Activated CD4-positive, alpha-beta T cell treated with anti-CD3 and anti-CD28 coated beads, Interleukin-2, amount 50 U/mL, for 1 hour (primary cell): ENCODE measurements at regions not wholly inside any gene's neighbourhood (a gene's known extent, or its start where the extent isn't known, plus 50 kb on each side); places are given as distances from the start of the nearest gene placed in this dataset.

Source experiments
- DNase-seq: peaks from one replicate; pipeline ENCODE4 v3.0.0-alpha.2; 2020

GRCh38 chr5:133704411-133704810 lies 92.1 kb upstream of the FSTL4 start:
- DNase-seq: no peak

DNA sequence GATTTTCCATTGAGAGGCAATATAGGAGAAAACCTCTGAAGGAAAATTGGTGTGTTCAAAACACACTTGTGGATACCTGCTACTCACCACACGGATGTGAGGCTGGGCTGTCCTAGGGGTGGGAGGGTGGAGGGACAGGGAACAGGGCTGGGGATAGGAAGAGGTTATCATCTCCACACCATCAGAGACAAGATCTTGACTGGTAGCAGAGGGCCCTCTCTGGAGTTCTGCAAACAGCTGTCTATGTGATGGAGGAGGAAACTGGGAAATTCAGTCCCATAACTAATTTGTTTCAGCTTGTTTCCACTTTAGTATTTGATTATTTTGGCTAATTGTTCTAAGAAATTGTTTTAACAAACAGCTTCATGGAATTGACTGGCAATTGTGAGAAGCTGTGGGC lies 91.6 kb upstream of the FSTL4 start:
- no peak for DNase-seq

- DNase-seq: no peak
Observed at GRCh38 chr5:133702791-133703770, 90.7 kb upstream of the FSTL4 start.

- no peak for DNase-seq
Observed at GRCh38 chr5:133701871-133702270, 89.5 kb upstream of the FSTL4 start.

DNA sequence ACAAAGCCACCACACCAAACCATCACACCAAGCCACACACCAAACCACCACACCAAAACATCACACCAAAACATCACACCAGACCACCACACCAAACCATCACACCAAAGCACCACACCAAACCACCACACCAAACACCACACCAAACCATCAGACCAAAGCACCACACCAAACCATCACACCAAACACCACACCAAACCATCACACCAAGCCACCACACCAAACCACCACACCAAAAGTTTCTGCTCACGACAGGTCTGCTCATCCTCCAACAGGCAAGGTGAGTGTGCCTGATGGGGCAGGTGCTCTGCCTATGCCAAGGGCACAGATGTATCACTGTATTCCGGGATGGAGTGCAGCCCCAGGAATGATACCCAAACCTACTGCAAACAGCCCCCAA lies 87.9 kb upstream of the FSTL4 start:
- no peak for DNase-seq

GRCh38 chr5:133698646-133699526 lies 86.5 kb upstream of the FSTL4 start:
- DNase-seq: no peak

- DNase-seq: no peak
Observed at GRCh38 chr5:133698259-133698554, 85.9 kb upstream of the FSTL4 start.

GRCh38 chr5:133697536-133698258 lies 85.4 kb upstream of the FSTL4 start:
- DNase-seq: no peak

GRCh38 chr5:133696782-133697507 lies 84.6 kb upstream of the FSTL4 start:
- DNase-seq: no peak

GRCh38 chr5:133696006-133696584 lies 83.8 kb upstream of the FSTL4 start:
- no peak for DNase-seq

DNA sequence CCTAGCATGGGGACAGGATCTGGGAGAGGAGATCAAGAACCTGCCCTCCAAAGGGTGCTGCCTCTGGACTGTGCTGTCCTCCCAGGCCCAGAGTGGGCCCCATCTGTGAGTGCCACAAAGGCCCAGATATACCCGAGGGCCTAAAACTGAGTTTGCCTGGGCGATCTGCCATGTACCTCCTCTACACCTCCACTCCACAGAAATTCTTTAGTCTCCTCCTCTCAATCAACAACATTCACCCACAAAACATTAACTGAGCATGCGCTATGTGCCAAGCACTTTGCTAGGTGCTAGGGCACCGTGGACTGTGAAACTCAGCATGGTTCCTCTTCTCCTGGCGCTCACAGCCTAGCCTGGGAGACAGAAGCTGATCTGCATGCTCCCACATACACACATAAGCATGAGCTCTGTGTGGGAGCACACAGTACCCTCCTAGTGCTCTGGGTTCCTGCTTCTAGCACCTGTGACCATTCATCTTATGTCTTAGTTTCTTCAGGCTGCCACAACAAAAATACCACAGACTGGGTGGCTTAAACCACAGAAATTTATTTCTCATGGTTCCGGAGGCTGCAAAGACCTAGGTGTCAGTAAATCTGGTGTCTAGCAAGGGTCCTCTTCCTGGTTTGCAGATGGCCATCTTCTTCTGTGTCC lies 82.0 kb upstream of the FSTL4 start:
- no peak for DNase-seq

DNA sequence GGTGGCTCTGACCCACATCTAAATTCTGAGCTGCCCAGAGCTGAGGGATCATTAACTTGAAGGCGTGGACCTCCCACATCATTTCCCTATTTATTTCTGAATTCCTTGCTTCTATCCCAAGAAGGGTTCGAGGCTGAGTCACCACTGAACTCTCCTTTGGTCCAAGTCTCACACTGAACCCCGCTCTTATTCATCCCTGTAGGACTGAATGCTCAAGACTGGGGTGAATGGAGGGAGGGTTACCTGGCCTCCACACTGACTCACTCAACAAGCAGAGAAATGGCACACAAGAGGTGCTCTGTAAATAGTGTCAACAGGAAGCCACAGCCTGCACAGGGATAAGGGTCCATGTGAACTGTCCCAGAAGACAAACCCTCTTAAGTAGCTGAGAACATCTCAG lies 79.1 kb upstream of the FSTL4 start:
- no peak for DNase-seq

- DNase-seq: no peak
Observed at GRCh38 chr5:133690746-133691145, 78.4 kb upstream of the FSTL4 start.

DNA sequence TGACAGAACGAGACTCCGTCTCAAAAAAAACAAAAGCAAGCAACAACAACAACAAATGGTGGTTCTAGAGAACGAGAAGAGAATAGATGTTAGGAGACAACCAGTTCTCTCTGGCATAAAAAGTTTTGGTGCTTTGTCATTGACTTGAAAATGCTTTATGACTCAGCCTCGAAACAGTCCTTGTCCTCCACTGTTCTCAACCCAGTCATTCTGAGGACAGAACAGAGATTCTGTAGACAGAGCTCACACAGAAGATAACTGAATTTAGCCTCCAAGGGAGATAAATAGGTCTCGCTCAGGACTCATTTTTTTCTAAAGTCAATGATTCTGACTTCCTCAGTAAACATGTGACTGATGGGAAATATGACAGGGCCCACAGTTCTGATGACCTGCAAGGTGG lies 76.0 kb upstream of the FSTL4 start:
- DNase-seq: no peak

DNA sequence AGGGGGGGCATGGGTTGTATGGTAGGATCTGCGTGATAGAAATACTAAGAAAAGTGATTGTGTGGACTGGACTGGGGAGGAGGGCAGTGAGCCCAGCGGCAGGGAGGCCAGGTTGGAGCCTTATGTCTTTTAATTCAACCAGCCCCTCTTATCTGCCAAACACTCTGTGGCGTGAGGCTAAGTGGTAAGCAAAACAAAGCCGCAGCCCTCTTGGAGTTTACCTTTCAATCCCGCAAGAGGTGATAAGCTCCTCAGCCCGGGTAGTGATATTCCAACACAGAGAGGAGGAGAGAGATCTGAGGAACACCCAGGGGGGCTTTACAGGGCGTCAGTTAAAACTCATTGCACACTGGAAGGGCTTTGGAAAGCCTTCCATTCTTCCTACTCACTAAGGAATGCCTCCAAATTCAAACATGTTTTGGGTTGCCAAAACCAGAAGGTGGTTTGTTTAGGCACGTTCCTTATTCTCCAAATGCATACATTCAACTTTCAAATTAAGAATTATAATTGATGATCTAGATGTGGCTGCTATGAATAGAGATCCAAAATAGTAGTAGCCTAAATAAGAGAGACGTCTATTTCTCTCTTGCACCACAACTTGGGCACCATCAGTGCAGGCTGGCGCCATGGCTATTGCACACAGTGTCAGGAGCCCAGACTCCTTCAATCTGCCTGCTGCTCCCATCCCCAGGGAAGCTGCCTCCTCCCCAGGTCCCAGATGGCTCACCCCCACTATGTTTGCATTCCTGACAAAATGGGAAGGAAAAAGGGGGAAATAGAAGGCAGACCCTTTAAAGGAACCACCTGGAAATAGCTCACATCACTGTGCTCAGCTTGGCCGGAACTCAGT lies 75.1 kb upstream of the FSTL4 start:
- no peak for DNase-seq

GRCh38 chr5:133686566-133686965 lies 74.2 kb upstream of the FSTL4 start:
- no peak for DNase-seq

DNA sequence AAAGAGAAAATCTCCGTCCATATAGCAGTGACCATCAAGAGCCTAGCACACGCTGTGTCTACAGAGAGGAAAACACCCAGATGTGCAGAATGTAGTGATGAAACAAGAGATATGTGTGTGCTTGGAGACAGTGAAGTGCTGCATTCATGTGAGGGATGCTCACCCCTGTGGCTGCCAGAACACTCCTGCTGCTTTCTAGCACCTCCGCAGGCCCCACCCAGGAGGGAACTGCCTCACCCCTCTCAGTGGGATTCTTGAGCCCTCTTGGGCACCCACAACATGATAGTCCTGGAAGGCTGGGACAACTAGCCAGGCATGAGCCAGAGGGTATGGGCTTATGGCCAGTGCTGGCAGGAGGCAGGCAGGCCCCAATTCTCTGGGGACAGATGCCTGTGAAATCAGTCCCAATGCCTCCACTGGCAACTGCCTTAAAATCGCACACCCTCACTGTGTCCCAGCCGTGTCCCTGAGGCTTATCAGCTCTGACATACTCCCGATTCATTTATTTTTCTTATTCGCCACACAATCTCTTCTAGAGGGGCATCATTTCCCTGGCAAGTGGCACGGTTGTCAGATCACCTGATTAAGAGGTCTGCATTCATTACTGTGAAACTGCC lies 73.2 kb upstream of the FSTL4 start:
- no peak for DNase-seq

DNA sequence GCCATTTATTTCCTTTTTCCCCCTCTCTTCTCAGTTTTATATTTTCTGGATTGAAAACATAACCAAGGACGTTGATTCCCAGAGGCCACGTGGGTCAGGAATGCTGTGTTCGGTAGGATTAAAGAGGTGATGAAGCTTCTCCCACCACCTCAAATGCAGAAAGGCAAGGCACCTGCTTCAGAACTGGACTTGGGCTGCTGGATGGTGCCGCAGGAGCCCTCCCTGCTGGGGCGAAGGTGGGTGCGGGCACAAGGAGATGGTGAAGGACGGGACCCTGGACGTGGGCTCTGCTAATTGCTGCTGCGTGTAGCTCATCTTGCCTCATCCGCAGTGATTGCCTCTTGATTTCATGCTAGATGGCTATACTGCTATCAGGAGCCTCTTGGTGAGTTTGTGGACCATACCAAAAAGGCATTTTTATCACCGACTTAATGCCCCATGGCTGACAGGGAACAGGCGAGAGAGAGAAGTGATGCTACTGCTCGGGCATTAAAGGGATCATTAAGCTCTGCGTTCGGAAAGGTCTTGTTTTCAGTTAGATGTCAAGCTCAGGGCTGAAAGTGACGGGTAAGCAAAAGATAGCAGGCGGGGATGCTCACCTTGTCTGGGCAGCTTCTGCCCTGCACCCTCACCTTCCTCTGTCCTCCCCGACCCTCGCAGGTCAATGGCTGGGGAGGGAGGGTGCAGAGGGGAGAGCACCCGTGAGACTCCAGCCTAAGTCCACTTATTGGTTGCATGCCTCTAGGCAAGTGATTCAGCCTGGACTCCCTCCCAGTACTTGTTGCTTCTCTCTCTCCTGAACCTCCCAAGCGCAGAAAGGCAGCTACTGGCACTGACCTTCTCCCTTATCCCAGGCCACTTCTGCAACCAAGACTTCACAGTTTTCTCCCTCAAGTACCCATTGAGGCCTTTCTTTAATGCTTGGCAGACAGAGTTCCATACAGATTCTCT lies 71.6 kb upstream of the FSTL4 start:
- no peak for DNase-seq

DNA sequence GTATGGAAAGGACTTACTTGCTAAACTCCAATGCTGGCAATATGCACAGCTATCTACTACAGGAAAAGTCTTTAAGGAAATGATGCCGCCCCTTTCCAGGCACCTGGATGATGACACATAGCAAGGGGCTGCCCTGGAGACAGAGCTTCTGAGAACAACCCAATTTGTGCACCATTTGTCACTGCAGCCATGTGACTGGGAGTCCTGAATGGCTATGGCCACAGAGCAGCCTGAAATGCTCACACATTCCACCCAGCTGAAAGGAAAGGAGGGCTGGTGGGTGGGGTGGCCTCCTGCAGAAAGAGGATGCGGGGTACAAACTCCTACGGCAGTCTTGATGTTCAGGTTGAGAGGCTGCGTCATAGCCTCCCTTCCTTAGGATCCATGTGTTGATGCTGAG lies 70.1 kb upstream of the FSTL4 start:
- DNase-seq: no peak
